DND-41 (cell line): ENCODE measurements at regions not wholly inside any gene's neighbourhood (a gene's known extent, or its start where the extent isn't known, plus 50 kb on each side); places are given as distances from the start of the nearest gene placed in this dataset.

Source experiments
- ATAC-seq: fragments of 200-7000 bp; cut with Tn5 transposase; 3 replicates; pipeline ENCODE4 v1.9.1; 2021; ENCODE audit warnings: low read depth; ENCODE audit not compliant: insufficient read depth
- DNase-seq: peaks from one replicate; pipeline ENCODE4 v3.0.0-alpha.2; 2020
- H2AFZ ChIP-seq: 2 replicates; pipeline ENCODE4 v1.6.0; 2012; ENCODE audit warnings: low read depth, low read length
- H3K27ac ChIP-seq: 2 replicates; pipeline ENCODE4 v1.5.1; 2012; ENCODE audit warnings: low read length, inconsistent platforms
- H3K27me3 ChIP-seq: fragments of 200-600 bp; sonication (generic); 2 replicates; pipeline ENCODE4 v1.6.0; 2012; ENCODE audit warnings: low read length, mild to moderate bottlenecking, inconsistent platforms; ENCODE audit not compliant: insufficient read depth, poor library complexity
- H3K36me3 ChIP-seq: 2 replicates; pipeline ENCODE4 v1.5.1; 2012; ENCODE audit warnings: low read length, inconsistent platforms; ENCODE audit not compliant: insufficient read depth
- H3K4me1 ChIP-seq: 2 replicates; pipeline ENCODE4 v1.5.1; 2012; ENCODE audit warnings: mild to moderate bottlenecking, low read length; ENCODE audit not compliant: insufficient read depth
- H3K4me2 ChIP-seq: 2 replicates; pipeline ENCODE4 v1.6.0; 2012; ENCODE audit warnings: mild to moderate bottlenecking, moderate library complexity, low read length, inconsistent platforms; ENCODE audit not compliant: insufficient read depth
- H3K4me3 ChIP-seq, 2 experiments: fragments of 200-600 bp in 1 of 2; shearing (Covaris generic) in 1 of 2; 2 replicates each; pipeline ENCODE4 v1.5.1; 2012 to 2016; ENCODE audit warnings: inconsistent platforms in 2 of 2, low read length in 2 of 2, mild to moderate bottlenecking in 2 of 2, low read depth in 1 of 2, moderate library complexity in 1 of 2
- H3K79me2 ChIP-seq: 2 replicates; pipeline ENCODE4 v1.6.0; 2012; ENCODE audit warnings: low read length, inconsistent platforms; ENCODE audit not compliant: insufficient read depth
- H3K9ac ChIP-seq: 2 replicates; pipeline ENCODE4 v1.6.0; 2012; ENCODE audit warnings: low read depth, mild to moderate bottlenecking, inconsistent platforms, low read length, moderate library complexity
- H3K9me3 ChIP-seq: 2 replicates; pipeline ENCODE4 v1.5.1; 2012; ENCODE audit warnings: low read length, moderate library complexity, mild to moderate bottlenecking, inconsistent platforms; ENCODE audit not compliant: insufficient read depth, severe bottlenecking
- H4K20me1 ChIP-seq: 2 replicates; pipeline ENCODE4 v1.6.0; 2012; ENCODE audit warnings: low read length; ENCODE audit not compliant: insufficient read depth
- EZH2 ChIP-seq: IDR thresholded peaks from 3 replicates; pipeline ENCODE4 v1.6.1; 2012; ENCODE audit warnings: borderline replicate concordance, low read depth, mild to moderate bottlenecking, moderate library complexity, low read length, inconsistent platforms; ENCODE audit not compliant: severe bottlenecking
- TF ChIP-seq, protein P1 (sequence below): IDR thresholded peaks from 2 replicates; pipeline ENCODE4 v1.5.1; 2012; ENCODE audit warnings: borderline replicate concordance, low read length, moderate library complexity, mild to moderate bottlenecking; ENCODE audit not compliant: poor library complexity, severe bottlenecking; ENCODE audit errors: extremely low read depth

DNA sequence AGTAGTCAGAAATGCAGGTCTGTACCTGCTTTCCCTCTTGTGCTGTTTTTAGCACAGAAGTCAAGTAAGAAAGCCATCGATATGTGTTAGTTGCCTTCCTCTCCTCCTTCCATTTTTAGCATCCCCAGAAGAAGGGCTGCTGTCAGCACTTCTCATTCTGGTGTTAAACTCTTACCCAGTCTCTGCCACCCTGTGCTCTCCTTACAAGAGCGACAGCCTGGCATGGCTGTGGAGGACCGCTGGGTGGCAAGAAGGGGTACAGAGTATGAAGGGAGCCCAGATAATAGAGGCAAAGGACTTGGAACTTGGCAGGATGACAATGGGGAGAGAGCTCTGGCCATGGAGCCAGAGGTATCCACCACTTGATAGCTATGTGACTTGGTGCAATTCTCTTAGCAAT lies 103.5 kb downstream of the RPS24 start:
- Histone ChIP-seq H4K20me1 (no peaks in the 10 kb centered on the region), H3K4me1 (no peaks in the 10 kb centered on the region), H3K79me2 (no peaks in the 10 kb centered on the region), H3K4me2 (no peak overlapping the region), H3K27me3 (no peaks in the 10 kb centered on the region), H3K36me3 (no peaks in the 10 kb centered on the region), H3K9me3 (no peaks in the 10 kb centered on the region), H2AFZ (no peak overlapping the region), H3K4me3 (no peak overlapping the region), H3K27ac (no peak overlapping the region), H3K9ac (no peak overlapping the region)
- DNase-seq, result no peak
- ATAC-seq, result no peak
- no peak for TF ChIP-seq EZH2
- TF ChIP-seq, protein P1, sequence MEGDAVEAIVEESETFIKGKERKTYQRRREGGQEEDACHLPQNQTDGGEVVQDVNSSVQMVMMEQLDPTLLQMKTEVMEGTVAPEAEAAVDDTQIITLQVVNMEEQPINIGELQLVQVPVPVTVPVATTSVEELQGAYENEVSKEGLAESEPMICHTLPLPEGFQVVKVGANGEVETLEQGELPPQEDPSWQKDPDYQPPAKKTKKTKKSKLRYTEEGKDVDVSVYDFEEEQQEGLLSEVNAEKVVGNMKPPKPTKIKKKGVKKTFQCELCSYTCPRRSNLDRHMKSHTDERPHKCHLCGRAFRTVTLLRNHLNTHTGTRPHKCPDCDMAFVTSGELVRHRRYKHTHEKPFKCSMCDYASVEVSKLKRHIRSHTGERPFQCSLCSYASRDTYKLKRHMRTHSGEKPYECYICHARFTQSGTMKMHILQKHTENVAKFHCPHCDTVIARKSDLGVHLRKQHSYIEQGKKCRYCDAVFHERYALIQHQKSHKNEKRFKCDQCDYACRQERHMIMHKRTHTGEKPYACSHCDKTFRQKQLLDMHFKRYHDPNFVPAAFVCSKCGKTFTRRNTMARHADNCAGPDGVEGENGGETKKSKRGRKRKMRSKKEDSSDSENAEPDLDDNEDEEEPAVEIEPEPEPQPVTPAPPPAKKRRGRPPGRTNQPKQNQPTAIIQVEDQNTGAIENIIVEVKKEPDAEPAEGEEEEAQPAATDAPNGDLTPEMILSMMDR, result no peak

DNA sequence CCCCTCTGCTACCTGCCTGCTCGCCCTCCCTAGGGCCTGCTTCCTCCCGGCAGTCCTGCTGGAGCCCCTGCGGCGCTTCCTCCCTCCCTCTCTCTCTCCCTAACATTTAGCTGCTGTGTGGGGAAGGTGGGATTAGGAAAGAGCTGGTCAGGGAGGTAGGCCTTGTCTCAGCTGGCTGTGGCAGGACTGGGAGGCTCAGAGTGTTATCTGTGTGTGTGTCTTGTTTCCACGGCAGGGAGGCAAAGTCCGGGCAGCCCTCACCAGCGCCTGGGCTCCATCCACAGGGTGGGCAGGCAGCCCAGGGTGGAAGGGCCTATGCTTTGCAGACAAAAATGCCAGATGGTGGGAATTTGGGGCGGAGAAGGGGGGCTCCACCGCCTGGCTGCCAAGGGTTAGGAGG lies 105.7 kb downstream of the RPS24 start:
- Histone ChIP-seq H3K27me3 (no peaks in the 10 kb centered on the region), H3K4me2 (no peak overlapping the region), H3K4me3 (no peak overlapping the region), H3K36me3 (no peaks in the 10 kb centered on the region), H3K4me1 (no peaks in the 10 kb centered on the region), H3K79me2 (no peaks in the 10 kb centered on the region), H3K9ac (no peak overlapping the region), H2AFZ (no peak overlapping the region), H4K20me1 (no peaks in the 10 kb centered on the region), H3K9me3 (no peaks in the 10 kb centered on the region), H3K27ac (no peak overlapping the region)
- no peak for TF ChIP-seq EZH2
- TF ChIP-seq, protein P1, result no peak
- DNase-seq (no peak), ATAC-seq (no peak)

GRCh38 chr10:78140066-78140630 lies 106.5 kb downstream of the RPS24 start:
- no peaks in the 10 kb centered on the region for H4K20me1 ChIP-seq
- H3K4me1 ChIP-seq, result no peaks in the 10 kb centered on the region
- no peak overlapping the region for H3K4me2 ChIP-seq
- no peak overlapping the region for H3K4me3 ChIP-seq
- no peaks in the 10 kb centered on the region for H3K79me2 ChIP-seq
- H3K27me3 ChIP-seq, result no peaks in the 10 kb centered on the region
- no peaks in the 10 kb centered on the region for H3K36me3 ChIP-seq
- ATAC-seq, result no peak
- no peak overlapping the region for H3K9ac ChIP-seq
- no peak overlapping the region for H3K27ac ChIP-seq
- no peaks in the 10 kb centered on the region for H3K9me3 ChIP-seq
- TF ChIP-seq EZH2, result no peak
- TF ChIP-seq, protein P1, result no peak
- no peak for DNase-seq
- H2AFZ ChIP-seq, result no peak overlapping the region

GRCh38 chr10:78143576-78143975 lies 109.9 kb downstream of the RPS24 start:
- Histone ChIP-seq H3K36me3 (no peaks in the 10 kb centered on the region), H4K20me1 (no peaks in the 10 kb centered on the region), H3K79me2 (no peaks in the 10 kb centered on the region), H3K4me2 (no peak overlapping the region), H3K9ac (no peak overlapping the region), H3K9me3 (no peaks in the 10 kb centered on the region), H3K27ac (no peak overlapping the region), H3K4me1 (no peaks in the 10 kb centered on the region), H3K27me3 (no peaks in the 10 kb centered on the region), H3K4me3 (no peak overlapping the region), H2AFZ (no peak overlapping the region)
- DNase-seq, result no peak
- no peak for ATAC-seq
- TF ChIP-seq, protein P1, result no peak
- TF ChIP-seq EZH2, result no peak
